SK-N-SH treated with all-trans-retinoic acid at 6 μM for 48 hours (cell line): ENCODE measurements at regions not wholly inside any gene's neighbourhood (a gene's known extent, or its start where the extent isn't known, plus 50 kb on each side); places are given as distances from the start of the nearest gene placed in this dataset.

Source experiments
- ATAC-seq: fragments of 200-7000 bp; cut with Tn5 transposase; 3 replicates; pipeline ENCODE4 v1.9.1; 2020; ENCODE audit warnings: mild to moderate bottlenecking, moderate library complexity
- ARNTL ChIP-seq: fragments of 450-650 bp; formaldehyde crosslinking; IDR thresholded peaks from 2 replicates; pipeline ENCODE4 v1.5.0; 2020; ENCODE audit warnings: low read depth, mild to moderate bottlenecking, moderate library complexity, borderline replicate concordance
- BACH2 ChIP-seq: fragments of 250-450 bp; sonication (Bioruptor Pico); IDR thresholded peaks from 2 replicates; pipeline ENCODE4 v1.9.0; 2021; ENCODE audit warnings: mild to moderate bottlenecking, borderline replicate concordance
- CREB5 ChIP-seq: fragments of 250-450 bp; sonication (Bioruptor Pico); IDR thresholded peaks from 2 replicates; pipeline ENCODE4 v1.5.1; 2020; ENCODE audit warnings: low read depth, mild to moderate bottlenecking, moderate library complexity
- CSDC2 ChIP-seq: fragments of 250-450 bp; sonication (Bioruptor Pico); IDR thresholded peaks from 2 replicates; pipeline ENCODE4 v1.5.0; 2020; ENCODE audit warnings: mild to moderate bottlenecking, moderate library complexity
- CSRNP3 ChIP-seq: fragments of 250-450 bp; sonication (Bioruptor Pico); IDR thresholded peaks from 2 replicates; pipeline ENCODE4 v1.5.1; 2021; ENCODE audit warnings: mild to moderate bottlenecking, moderate library complexity
- ESRRG ChIP-seq: fragments of 250-450 bp; sonication (Bioruptor Pico); IDR thresholded peaks from 2 replicates; pipeline ENCODE4 v1.6.1; 2021; ENCODE audit warnings: mild to moderate bottlenecking
- GLIS3 ChIP-seq: fragments of 250-450 bp; sonication (Bioruptor Pico); IDR thresholded peaks from 2 replicates; pipeline ENCODE4 v1.5.0; 2020; ENCODE audit warnings: mild to moderate bottlenecking, moderate library complexity
- ISL1 ChIP-seq: fragments of 250-450 bp; sonication (Bioruptor Pico); IDR thresholded peaks from 2 replicates; pipeline ENCODE4 v2.1.2; 2022; ENCODE audit warnings: mild to moderate bottlenecking, moderate library complexity
- OSR1 ChIP-seq: fragments of 250-450 bp; sonication (Bioruptor Pico); IDR thresholded peaks from 2 replicates; pipeline ENCODE4 v1.8.0; 2022; ENCODE audit warnings: moderate library complexity, mild to moderate bottlenecking, inconsistent platforms
- POU6F1 ChIP-seq: fragments of 250-450 bp; sonication (Bioruptor Pico); IDR thresholded peaks from 2 replicates; pipeline ENCODE4 v1.8.0; 2021; ENCODE audit warnings: low read depth, mild to moderate bottlenecking, moderate library complexity, borderline replicate concordance
- RARB ChIP-seq: fragments of 250-450 bp; sonication (Bioruptor Pico); IDR thresholded peaks from 2 replicates; pipeline ENCODE4 v1.8.0; 2021; ENCODE audit warnings: mild to moderate bottlenecking, moderate library complexity
- TCF4 ChIP-seq: fragments of 250-450 bp; sonication (Bioruptor Pico); IDR thresholded peaks from 2 replicates; pipeline ENCODE4 v1.8.0; 2021; ENCODE audit warnings: mild to moderate bottlenecking, moderate library complexity, borderline replicate concordance
- TOX ChIP-seq: fragments of 250-450 bp; sonication (Bioruptor Pico); IDR thresholded peaks from 2 replicates; pipeline ENCODE4 v1.8.0; 2021; ENCODE audit warnings: mild to moderate bottlenecking, moderate library complexity, borderline replicate concordance
- TSHZ2 ChIP-seq: fragments of 250-450 bp; sonication (Bioruptor Pico); IDR thresholded peaks from 2 replicates; pipeline ENCODE4 v1.5.0; 2020; ENCODE audit warnings: mild to moderate bottlenecking, moderate library complexity
- ZC3H10 ChIP-seq: fragments of 250-450 bp; sonication (Bioruptor Pico); IDR thresholded peaks from 2 replicates; pipeline ENCODE4 v1.5.1; 2021; ENCODE audit warnings: mild to moderate bottlenecking, moderate library complexity
- ZFP3 ChIP-seq: fragments of 250-450 bp; sonication (Bioruptor Pico); IDR thresholded peaks from 2 replicates; pipeline ENCODE4 v1.5.0; 2020; ENCODE audit warnings: mild to moderate bottlenecking, moderate library complexity
- ZFP30 ChIP-seq: fragments of 450-650 bp; formaldehyde crosslinking; IDR thresholded peaks from 2 replicates; pipeline ENCODE4 v1.5.0; 2022; ENCODE audit warnings: mild to moderate bottlenecking, moderate library complexity
- ZNF565 ChIP-seq: fragments of 450-650 bp; formaldehyde crosslinking; conservative IDR thresholded peaks from 2 replicates; pipeline ENCODE4 v1.5.0; 2020; ENCODE audit warnings: low read depth, mild to moderate bottlenecking, moderate library complexity
- ZNF70 ChIP-seq: fragments of 450-650 bp; formaldehyde crosslinking; IDR thresholded peaks from 2 replicates; pipeline ENCODE4 v1.5.0; 2020; ENCODE audit warnings: mild to moderate bottlenecking, moderate library complexity
- ZNF8 ChIP-seq: fragments of 450-650 bp; formaldehyde crosslinking; IDR thresholded peaks from 2 replicates; pipeline ENCODE4 v1.5.0; 2020; ENCODE audit warnings: mild to moderate bottlenecking, moderate library complexity

GRCh38 chr7:9083837-9084236 lies 650.4 kb downstream of the NXPH1 start:
- ATAC-seq = no peak
- TF ChIP-seq ZNF8 (CRISPR knock-in tag) = no peak
- no peak for TF ChIP-seq ZNF70 (CRISPR knock-in tag)
- no peak for TF ChIP-seq ZC3H10
- TF ChIP-seq RARB = no peak
- no peak for TF ChIP-seq GLIS3 (CRISPR knock-in tag)
- TF ChIP-seq POU6F1 = no peak
- TF ChIP-seq BACH2 (CRISPR knock-in tag) = no peak
- TF ChIP-seq CREB5 (CRISPR knock-in tag) = no peak
- no peak for TF ChIP-seq ZFP30 (CRISPR knock-in tag)
- TF ChIP-seq TCF4 = no peak
- TF ChIP-seq ZNF565 (CRISPR knock-in tag) = no peak

GRCh38 chr7:9091282-9091681 lies 657.9 kb downstream of the NXPH1 start:
- TF ChIP-seq CSRNP3 (CRISPR knock-in tag) (no peak), ISL1 (CRISPR knock-in tag) (no peak), OSR1 (no peak), CSDC2 (CRISPR knock-in tag) (no peak), ARNTL (CRISPR knock-in tag) (no peak), BACH2 (CRISPR knock-in tag) (no peak), ZNF565 (CRISPR knock-in tag) (no peak), GLIS3 (CRISPR knock-in tag) (no peak)
- no peak for ATAC-seq

GRCh38 chr7:9097565-9098060 lies 664.2 kb downstream of the NXPH1 start:
- TF ChIP-seq ZFP3 (no peak), CREB5 (CRISPR knock-in tag) (no peak), ZNF70 (CRISPR knock-in tag) (no peak), ZC3H10 (no peak), CSDC2 (CRISPR knock-in tag) (no peak), ESRRG (no peak)
- TF ChIP-seq, all 23 proteins: peak for 0

GRCh38 chr7:9100289-9100688 lies 666.9 kb downstream of the NXPH1 start:
- no peak for ATAC-seq
- no peak for TF ChIP-seq TOX
- TF ChIP-seq TCF4 = no peak
- TF ChIP-seq ZNF8 (CRISPR knock-in tag) = no peak
- no peak for TF ChIP-seq ISL1 (CRISPR knock-in tag)
- TF ChIP-seq RARB = no peak
- TF ChIP-seq POU6F1 = no peak
- no peak for TF ChIP-seq OSR1
- TF ChIP-seq ZFP3 = no peak
- TF ChIP-seq GLIS3 (CRISPR knock-in tag) = no peak
- TF ChIP-seq CSRNP3 (CRISPR knock-in tag) = no peak
- TF ChIP-seq ZFP30 (CRISPR knock-in tag) = no peak
- TF ChIP-seq ARNTL (CRISPR knock-in tag) = no peak
- no peak for TF ChIP-seq TSHZ2 (CRISPR knock-in tag)
- no peak for TF ChIP-seq ESRRG

More at GRCh38 chr7:9097565-9098060, 664.2 kb downstream of the NXPH1 start:
- ATAC-seq = no peak
